Cardiac fibroblast (primary cell): ENCODE measurements at regions not wholly inside any gene's neighbourhood (a gene's known extent, or its start where the extent isn't known, plus 50 kb on each side); places are given as distances from the start of the nearest gene placed in this dataset.

Source experiments
- DNase-seq, 2 donors: peaks; one replicate each; pipeline versions ENCODE4 v3.0.0 to v3.0.0-alpha.2; 2010; ENCODE audit warnings: low read depth in 2 of 2
- H3K4me3 ChIP-seq, 2 donors: replicated peaks in 1 of 2; 1 replicate in 1 of 2; 2 replicates in 1 of 2; pipeline ENCODE4 v1.5.1; 2011; ENCODE audit warnings: low read depth in 2 of 2, low read length in 2 of 2, mild to moderate bottlenecking in 2 of 2, moderate library complexity in 1 of 2
- TF ChIP-seq, protein P1 (sequence below): IDR thresholded peaks from one replicate; pipeline ENCODE4 v1.5.1; 2011; ENCODE audit warnings: low read depth, mild to moderate bottlenecking, low read length, inconsistent platforms

DNA sequence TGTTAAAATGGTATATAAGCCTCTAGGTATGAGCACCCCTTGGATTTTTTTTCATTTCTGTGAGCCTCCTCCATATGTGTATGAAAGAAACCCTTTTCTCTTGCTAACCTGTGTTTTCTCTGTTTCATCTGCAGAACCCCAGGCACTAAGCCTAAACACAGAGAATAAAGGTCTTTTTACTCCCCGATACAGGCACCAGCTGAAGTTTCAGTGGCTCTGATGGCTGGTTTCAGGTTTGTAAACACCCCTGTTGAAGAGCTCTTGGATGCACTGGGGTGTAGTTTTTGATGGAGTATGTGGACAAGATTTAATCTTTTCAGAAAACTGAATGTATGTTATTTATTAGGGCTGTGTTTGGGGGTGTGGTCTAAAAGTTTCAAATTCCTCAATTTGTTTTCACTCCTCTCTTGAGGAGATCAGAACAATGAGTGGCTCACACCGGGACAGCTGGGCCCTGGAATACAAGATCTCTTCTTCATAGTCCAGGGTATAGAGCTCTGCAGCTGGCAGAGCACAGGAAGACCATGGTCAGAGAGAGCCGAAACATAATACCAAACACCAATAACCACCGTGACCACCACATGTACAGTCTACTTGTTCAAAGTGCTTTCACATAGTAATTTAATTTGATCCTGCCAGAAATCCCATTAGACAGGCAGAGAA lies 50.2 kb upstream of the VTCN1 start:
- TF ChIP-seq, protein P1, sequence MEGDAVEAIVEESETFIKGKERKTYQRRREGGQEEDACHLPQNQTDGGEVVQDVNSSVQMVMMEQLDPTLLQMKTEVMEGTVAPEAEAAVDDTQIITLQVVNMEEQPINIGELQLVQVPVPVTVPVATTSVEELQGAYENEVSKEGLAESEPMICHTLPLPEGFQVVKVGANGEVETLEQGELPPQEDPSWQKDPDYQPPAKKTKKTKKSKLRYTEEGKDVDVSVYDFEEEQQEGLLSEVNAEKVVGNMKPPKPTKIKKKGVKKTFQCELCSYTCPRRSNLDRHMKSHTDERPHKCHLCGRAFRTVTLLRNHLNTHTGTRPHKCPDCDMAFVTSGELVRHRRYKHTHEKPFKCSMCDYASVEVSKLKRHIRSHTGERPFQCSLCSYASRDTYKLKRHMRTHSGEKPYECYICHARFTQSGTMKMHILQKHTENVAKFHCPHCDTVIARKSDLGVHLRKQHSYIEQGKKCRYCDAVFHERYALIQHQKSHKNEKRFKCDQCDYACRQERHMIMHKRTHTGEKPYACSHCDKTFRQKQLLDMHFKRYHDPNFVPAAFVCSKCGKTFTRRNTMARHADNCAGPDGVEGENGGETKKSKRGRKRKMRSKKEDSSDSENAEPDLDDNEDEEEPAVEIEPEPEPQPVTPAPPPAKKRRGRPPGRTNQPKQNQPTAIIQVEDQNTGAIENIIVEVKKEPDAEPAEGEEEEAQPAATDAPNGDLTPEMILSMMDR = no peak
- no peak for DNase-seq
- no peak overlapping the region for H3K4me3 ChIP-seq
